Left kidney (tissue), 1 donor: ENCODE measurements at regions not wholly inside any gene's neighbourhood (a gene's known extent, or its start where the extent isn't known, plus 50 kb on each side); places are given as distances from the start of the nearest gene placed in this dataset.
A peak's percentile ranks its signal among the peaks of the same experiment; 100 is the strongest.
"Not testable (repeated sequence)": the region's sequence is repeated elsewhere in the genome, so short reads cannot be mapped to it uniquely, and the experiment has no call there.

Experiments used
- DNase-seq: peaks from one replicate; pipeline ENCODE4 v3.0.0-alpha.2; 2013

GRCh38 chr12:124674937-124675336 lies 107.5 kb upstream of the NCOR2 start:
- no peak for DNase-seq

DNA sequence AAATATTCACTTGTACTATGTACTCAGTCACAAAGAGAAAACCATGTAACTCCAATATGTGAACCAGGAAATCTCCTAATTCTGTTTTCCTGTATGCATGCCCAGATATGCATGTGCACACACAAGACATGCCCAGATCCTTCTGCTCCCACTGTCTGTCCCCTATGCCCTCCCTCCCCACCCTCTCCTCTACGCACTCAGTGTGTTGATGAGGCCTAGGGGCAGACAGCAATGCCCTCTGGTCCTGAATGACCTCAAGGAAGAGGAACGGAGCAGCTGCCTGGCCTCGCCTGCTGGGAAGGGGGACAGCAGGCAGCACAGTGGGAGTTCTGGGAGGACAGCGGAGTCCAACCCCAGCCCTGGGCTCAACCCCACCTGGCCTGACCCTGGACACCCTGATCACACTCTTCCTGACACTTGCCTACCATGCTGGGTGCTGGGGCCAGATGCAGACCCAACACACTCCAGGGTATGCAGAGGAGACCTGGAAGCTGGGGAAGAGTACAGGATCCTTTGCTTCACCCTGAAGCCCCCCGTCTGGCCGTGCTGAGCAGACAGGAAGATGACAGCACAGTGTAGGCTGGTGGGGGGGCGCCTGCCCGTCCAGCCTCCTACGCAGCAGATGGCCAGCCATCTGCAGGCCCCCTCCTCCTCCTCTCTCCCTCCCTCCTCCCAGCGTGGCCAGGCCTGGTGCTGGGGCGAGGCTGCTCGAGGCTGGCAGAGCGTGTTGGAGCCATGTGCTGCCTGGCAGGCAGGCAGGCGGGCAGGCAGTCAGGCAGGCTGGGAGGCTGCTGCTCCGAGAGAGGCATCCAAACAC lies 106.6 kb upstream of the NCOR2 start:
- DNase-seq, result no peak

DNA sequence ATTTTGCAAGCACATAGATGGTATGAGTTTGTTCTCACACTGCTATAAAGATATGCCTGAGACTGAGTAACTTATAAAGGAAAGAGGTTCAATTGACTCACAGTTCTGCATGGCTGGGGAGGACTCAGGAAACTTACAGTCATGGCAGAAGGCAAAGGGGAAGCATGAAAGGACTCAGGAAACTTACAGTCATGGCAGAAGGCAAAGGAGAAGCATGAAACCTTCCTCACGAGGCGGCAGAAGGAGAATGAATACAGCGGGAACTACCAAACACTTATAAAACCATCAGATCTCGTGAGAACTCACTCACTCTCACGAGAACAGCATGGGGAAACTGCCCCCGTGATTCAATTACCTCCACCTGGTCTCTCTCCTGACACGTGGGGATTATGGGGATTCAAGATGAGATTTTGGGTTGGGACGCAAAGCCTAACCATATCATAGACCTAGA lies 101.9 kb upstream of the NCOR2 start:
- not testable (repeated sequence) for DNase-seq

DNA sequence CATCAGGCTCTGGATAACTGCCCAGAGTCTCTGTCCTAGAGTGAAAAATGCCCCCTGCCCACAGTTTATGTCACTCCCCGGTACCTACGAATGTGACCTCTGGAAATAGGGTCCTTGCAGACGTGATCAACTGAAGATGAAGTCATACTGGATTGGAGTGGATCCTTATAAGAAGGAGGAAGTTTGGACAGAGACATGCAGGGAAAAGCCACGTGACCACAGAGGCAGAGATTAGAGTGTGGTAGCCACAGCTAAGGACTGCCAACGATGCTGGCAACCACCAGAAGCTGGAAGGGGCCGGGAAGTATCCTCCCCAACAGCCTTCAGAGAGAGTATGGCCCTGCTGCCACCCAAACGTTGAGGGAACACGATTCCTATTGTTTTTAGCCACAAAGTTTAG lies 101.2 kb upstream of the NCOR2 start:
- DNase-seq, result no peak

GRCh38 chr12:124667506-124668326 lies 100.3 kb upstream of the NCOR2 start:
- DNase-seq, result no peak

- no peak for DNase-seq
Measured at GRCh38 chr12:124666722-124667259, 99.4 kb upstream of the NCOR2 start.

DNA sequence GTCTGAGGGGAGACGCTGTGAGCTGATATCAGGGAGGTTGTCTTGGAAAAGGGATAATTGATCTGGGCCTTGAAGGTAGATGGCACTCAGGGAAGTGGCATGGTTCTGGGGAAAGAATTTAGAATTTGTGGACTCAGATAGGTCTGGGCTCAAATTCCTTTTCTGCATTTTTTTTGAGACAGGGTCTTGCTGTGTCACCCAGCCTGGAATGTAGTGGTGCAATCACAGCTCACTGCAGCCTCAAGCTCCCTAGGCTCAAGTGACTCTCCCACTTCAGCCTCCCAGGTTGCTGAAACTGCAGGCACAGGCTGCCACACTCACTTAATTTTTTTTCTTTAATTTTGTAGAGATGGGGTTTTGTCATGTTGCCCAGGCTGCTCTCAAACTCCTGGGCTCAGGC lies 98.1 kb upstream of the NCOR2 start:
- DNase-seq, result no peak

DNA sequence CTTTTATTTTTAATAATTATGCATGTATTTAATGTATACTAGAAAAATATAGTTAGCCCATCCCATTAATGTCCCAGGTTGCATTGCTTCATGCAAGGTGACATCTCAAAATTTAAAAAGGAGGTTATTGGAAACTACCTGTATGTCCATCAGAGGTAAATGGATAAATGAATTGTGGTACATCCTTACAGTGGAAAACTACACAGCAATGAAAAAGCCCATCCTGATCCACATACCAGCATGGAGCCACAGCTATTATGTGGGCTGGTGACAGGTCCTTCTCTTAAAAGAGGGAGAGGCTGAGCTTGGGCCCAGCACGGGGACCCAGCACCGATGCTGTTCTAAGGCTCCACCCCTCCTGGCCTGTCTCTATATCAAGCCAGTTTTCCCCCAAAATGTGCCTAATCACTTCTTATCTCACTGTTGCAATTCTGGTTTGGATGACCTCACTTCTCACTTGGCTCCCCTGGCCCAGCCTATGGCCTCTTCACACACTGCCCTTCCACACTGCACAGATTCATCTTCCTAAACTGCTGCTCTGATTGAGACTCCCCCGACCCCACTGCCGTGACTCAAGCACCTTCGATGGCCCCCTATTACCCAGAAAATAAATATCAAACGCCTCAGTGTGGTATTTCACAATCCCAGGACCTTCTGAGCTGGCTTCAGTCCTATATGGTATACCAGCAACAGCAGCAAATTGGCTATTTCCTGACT lies 97.1 kb upstream of the NCOR2 start:
- DNase-seq, result no peak

GRCh38 chr12:124663771-124664366 lies 96.5 kb upstream of the NCOR2 start:
- DNase-seq, result no peak

GRCh38 chr12:124663206-124663605 lies 95.8 kb upstream of the NCOR2 start:
- DNase-seq, result no peak

- no peak for DNase-seq
Measured at GRCh38 chr12:124661341-124661740, 93.9 kb upstream of the NCOR2 start.

- peak; percentile 57 for DNase-seq
Measured at GRCh38 chr12:124660851-124661250, 93.4 kb upstream of the NCOR2 start.

DNA sequence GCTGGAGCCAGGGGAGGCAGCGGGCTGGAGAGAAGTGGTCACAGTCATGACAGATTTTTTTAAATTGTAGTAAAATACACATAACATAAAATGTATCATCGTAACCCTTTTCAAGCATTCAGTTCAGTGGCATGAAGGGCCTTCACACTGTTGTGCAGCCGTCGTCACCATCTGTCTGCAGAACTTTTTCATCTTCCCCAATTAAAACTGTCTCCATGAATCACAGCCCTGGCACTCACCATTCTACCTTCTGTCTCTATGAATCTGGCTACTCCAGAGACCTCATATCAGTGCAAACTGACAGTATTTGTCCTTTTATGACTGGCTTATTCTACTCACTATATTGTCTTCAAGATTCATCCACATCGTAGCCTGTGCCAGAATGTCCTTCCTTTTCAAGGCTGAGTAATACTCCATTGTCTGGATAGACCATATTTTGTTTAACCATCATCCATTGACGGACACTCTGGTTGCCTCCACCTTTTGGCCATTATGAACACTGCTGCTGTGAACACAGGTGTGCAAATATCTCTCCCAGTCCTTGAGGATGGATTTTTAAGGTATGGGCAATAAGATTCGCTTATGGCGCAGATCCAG lies 91.5 kb upstream of the NCOR2 start:
- no peak for DNase-seq

GRCh38 chr12:124658302-124658701 lies 90.9 kb upstream of the NCOR2 start:
- no peak for DNase-seq

DNA sequence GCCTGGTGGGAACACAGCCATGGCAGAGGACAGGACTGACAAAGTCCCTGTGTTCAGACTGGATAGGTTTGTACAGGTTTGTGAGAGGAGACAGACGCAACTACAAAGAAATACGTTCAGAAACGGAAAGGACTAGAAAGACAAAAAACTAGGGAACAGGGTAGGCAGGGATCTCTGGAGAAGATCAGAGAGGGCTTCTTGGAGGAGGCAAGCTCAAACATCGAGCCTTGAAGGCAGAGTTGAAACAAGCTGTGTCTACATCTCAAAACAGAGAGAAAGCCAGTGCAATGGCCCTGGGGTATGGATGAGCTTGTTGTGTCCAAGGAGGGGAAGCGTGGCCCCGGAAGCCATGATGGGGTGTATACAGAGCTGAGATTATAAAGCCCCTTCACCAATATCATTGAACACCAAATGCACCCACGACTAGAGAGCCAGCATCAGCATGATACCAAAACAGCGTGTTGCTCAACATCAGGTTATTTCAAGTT lies 89.6 kb upstream of the NCOR2 start:
- no peak for DNase-seq

DNA sequence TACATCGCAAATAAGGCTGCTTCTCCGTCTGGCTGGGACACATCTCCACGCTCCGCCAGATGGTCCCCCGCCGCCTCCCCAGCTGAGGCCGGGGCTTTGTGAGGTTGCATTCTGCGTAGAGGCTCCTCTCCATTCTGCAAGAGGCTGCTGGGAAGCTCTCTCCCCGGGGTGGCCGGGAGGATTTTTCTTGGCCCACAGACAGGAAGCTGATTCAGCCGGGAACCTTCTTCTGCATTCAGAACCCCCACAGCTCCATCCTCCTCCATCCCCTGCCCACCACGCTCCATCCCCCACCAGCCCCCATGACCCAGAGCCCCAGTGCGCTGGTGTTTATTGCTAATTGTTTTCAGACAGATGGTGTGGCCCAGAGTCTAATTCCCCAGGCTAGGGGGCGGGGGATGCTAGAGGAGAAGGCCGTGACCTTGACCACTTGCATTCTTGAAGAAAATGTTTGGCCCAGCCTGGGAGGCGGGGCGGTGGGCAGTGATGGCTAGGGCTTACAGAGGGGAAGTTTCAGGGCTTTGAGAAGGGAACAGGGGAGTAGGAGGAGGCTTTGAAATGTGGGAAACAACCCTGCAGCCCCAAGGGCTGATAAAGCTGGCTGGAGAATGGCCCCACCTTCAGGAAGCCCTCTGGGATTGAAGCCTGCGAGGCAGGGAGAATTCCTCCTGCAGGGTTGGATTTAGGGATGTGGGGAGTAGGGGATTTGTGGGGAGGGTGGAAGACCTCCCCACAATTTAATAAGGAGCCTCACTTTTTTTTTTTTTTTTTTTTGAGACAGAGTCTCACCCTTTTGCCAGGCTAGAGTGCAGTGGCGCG lies 88.5 kb upstream of the NCOR2 start:
- peak; percentile 84 for DNase-seq

DNA sequence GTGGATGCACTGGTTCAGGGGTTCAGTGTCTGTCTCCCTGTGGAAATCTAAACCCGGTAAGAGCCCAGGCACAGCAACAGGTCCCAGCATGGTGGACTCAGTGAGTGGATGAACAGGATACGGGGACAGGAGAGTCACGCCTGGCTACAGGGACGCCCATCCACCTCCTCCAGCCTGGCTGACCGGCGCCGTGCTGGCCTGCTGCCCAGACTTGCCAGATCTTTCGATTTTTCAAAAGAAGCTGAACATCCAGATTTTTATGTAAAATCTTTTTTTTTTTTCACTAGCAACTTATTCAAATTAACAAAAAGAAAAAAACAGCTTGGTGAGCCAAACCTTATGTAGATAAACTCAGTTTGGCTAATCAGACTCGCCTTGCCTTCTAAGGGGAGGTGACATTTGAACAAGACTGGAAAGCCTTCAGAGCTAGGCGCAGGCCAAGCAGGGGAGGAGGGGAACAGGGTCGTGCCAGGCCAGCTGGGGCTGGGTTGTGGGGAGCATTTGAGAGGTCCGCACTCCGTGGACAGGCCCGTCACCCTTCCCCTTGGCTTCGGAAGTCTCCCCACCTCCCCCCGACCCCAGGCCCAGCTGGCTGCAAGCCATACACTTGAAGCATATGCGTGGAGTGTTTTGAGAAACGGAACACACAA lies 87.8 kb upstream of the NCOR2 start:
- DNase-seq, result no peak

- DNase-seq, result no peak
Measured at GRCh38 chr12:124654666-124655047, 87.2 kb upstream of the NCOR2 start.

DNA sequence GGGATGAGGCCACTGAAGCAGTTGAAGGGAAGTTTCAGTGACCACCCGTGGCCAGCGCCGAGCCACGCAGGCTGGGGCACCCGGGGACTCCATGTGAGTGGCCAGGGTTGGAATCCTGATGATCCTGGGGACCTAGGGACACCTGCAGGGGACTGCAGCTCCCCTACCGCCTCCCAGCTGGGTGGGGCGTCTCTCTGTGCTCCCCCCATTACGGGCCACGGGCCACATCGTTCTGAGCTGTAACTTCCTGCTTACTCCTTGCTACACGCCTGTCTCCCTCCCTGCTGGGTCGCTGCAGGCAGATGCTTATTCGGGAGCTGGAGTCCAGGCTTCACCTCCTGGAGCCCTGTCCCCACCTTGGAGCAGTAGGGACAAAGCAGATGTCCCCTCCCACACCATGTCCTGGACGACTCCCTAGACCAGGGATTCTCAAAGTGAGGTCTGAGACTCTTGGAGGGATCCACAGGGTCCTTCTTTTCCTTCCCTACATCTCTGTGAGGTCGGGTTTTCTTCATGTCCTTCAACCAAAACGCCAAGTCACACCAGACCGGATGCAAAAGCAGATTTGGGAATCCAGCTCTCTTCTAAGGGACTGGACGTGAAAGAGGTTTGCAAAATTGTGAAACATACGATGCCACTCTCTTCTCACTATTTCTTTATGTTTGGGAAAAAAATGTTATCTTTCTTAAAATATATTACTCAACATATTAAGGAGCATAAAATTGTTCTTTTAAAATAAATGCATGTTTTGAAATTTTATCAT lies 85.9 kb upstream of the NCOR2 start:
- DNase-seq, result no peak
